ENCODE measurements at regions not wholly inside any gene's neighbourhood (a gene's known extent, or its start where the extent isn't known, plus 50 kb on each side); places are given as distances from the start of the nearest gene placed in this dataset.

- no peak for DNase-seq
Measured at GRCh38 chr13:109636736-109637135, 149.6 kb downstream of the IRS2 start.

- DNase-seq = no peak
Measured at GRCh38 chr13:109631069-109631468, 155.3 kb downstream of the IRS2 start.

- DNase-seq = no peak
Measured at GRCh38 chr13:109630271-109630670, 156.1 kb downstream of the IRS2 start.

GRCh38 chr13:109629737-109630136, 156.6 kb downstream of the IRS2 start:
- DNase-seq = no peak

- DNase-seq = no peak
Measured at GRCh38 chr13:109628251-109628699, 158.1 kb downstream of the IRS2 start.

- DNase-seq = no peak
Measured at GRCh38 chr13:109627649-109628048, 158.7 kb downstream of the IRS2 start.

- DNase-seq = no peak
Measured at GRCh38 chr13:109626386-109627171, 159.8 kb downstream of the IRS2 start.

GRCh38 chr13:109625156-109625555, 161.2 kb downstream of the IRS2 start:
- DNase-seq = no peak

GRCh38 chr13:109622006-109622405, 164.4 kb downstream of the IRS2 start:
- no peak for DNase-seq

- no peak for DNase-seq
Measured at GRCh38 chr13:109615721-109616420, 170.5 kb downstream of the IRS2 start.

GRCh38 chr13:109611912-109612691, 174.3 kb downstream of the IRS2 start:
- no peak for DNase-seq

GRCh38 chr13:109610517-109610916, 175.9 kb downstream of the IRS2 start:
- peak in 1 of 2 experiments; percentile 19 for DNase-seq

GRCh38 chr13:109608503-109608902, 177.9 kb downstream of the IRS2 start:
- no peak for DNase-seq

GRCh38 chr13:109608059-109608458, 178.3 kb downstream of the IRS2 start:
- no peak for DNase-seq

- DNase-seq = no peak
Measured at GRCh38 chr13:109606520-109606919, 179.9 kb downstream of the IRS2 start.

GRCh38 chr13:109605846-109606245, 180.5 kb downstream of the IRS2 start:
- no peak for DNase-seq

- DNase-seq = no peak
Measured at GRCh38 chr13:109604894-109605293, 181.5 kb downstream of the IRS2 start.

GRCh38 chr13:109602356-109602755, 184.0 kb downstream of the IRS2 start:
- DNase-seq = no peak

GRCh38 chr13:109599901-109600657, 186.3 kb downstream of the IRS2 start:
- DNase-seq = no peak

GRCh38 chr13:109595471-109595870, 190.9 kb downstream of the IRS2 start:
- no peak for DNase-seq

- DNase-seq = no peak
Measured at GRCh38 chr13:109593230-109593629, 193.2 kb downstream of the IRS2 start.

- no peak for DNase-seq
Measured at GRCh38 chr13:109592770-109593169, 193.6 kb downstream of the IRS2 start.

- no peak for DNase-seq
Measured at GRCh38 chr13:109587689-109588088, 198.7 kb downstream of the IRS2 start.
